OCI-LY3 (cell line): ENCODE measurements at regions not wholly inside any gene's neighbourhood (a gene's known extent, or its start where the extent isn't known, plus 50 kb on each side); places are given as distances from the start of the nearest gene placed in this dataset.

Experiments
- H2AFZ ChIP-seq: fragments of 200-600, 300-600 bp; shearing (Covaris generic); 2 replicates; pipeline ENCODE4 v1.6.0; 2014; ENCODE audit warnings: antibody characterized with exemption, low read depth, low read length
- H3K27ac ChIP-seq: fragments of 200-600, 300-600 bp; sonication (generic); 2 replicates; pipeline ENCODE4 v1.5.1; 2014; ENCODE audit warnings: mild to moderate bottlenecking, low read length, moderate library complexity, mixed read lengths
- H3K27me3 ChIP-seq: fragments of 200-600, 300-600 bp; sonication (generic); 2 replicates; pipeline ENCODE4 v1.6.1; 2014; ENCODE audit warnings: low read depth, low read length, mixed read lengths
- H3K36me3 ChIP-seq: fragments of 200-600, 300-600 bp; sonication (generic); replicated peaks from 2 replicates; pipeline ENCODE3; 2014; ENCODE audit warnings: low read depth, low read length, mixed read lengths
- H3K4me1 ChIP-seq: fragments of 300-600, 200-600 bp; sonication (generic); 2 replicates; pipeline ENCODE4 v1.6.1; 2014; ENCODE audit warnings: low read length, mixed read lengths
- H3K4me2 ChIP-seq: fragments of 200-600, 300-600 bp; sonication (generic); 2 replicates; pipeline ENCODE4 v1.6.1; 2014; ENCODE audit warnings: low read length, mixed read lengths
- H3K4me3 ChIP-seq: fragments of 300-600, 200-600 bp; sonication (generic); 2 replicates; pipeline ENCODE4 v1.5.1; 2014; ENCODE audit warnings: antibody characterized with exemption, mild to moderate bottlenecking, low read length, moderate library complexity
- H3K79me2 ChIP-seq: fragments of 300-600, 200-600 bp; shearing (Covaris generic); 2 replicates; pipeline ENCODE4 v1.6.1; 2014; ENCODE audit warnings: mild to moderate bottlenecking, low read length, mixed read lengths
- H3K9ac ChIP-seq: fragments of 300-600, 200-600 bp; shearing (Covaris generic); 2 replicates; pipeline ENCODE4 v1.6.0; 2014; ENCODE audit warnings: mild to moderate bottlenecking, low read length, moderate library complexity
- H3K9me3 ChIP-seq: fragments of 200-600, 300-600 bp; shearing (Covaris generic); 2 replicates; pipeline ENCODE4 v1.6.1; 2014; ENCODE audit warnings: low read length, mixed read lengths; ENCODE audit not compliant: insufficient read depth
- H4K20me1 ChIP-seq: fragments of 200-600, 300-600 bp; sonication (generic); 2 replicates; pipeline ENCODE4 v1.6.1; 2016; ENCODE audit warnings: low read length, mixed read lengths; ENCODE audit not compliant: insufficient read depth
- CTCF ChIP-seq: fragments of 200-600, 300-600 bp; sonication (generic); IDR thresholded peaks from 2 replicates; pipeline ENCODE4 v1.5.1; 2014; ENCODE audit warnings: antibody characterized with exemption, low read length, low read depth
- EZH2phosphoT487 ChIP-seq: fragments of 200-600 bp; shearing (Covaris generic); IDR thresholded peaks from 2 replicates; pipeline ENCODE4 v1.6.1; 2018; ENCODE audit warnings: antibody characterized with exemption, mixed run types, low read depth

DNA sequence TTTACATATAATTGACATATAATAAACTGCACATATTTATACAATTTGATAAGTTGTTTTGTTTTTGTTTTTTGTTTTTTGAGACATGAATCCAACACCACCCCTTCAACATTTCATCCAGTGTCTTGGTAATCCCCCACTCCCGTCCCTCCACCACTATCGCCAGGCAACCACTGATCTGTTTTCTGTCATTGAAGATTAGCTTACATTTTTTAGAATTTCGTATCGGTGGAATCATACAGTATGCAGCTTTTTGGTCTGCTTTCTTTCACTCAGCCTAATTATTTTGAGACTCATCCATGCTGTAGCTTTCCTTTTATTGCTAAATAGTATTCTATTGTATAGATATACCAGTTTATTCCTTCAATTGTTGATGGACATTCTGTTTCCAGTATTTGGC lies 94.1 kb upstream of the FRY start:
- Histone ChIP-seq H3K79me2 (no peaks in the 10 kb centered on the region), H3K27me3 (no peaks in the 10 kb centered on the region), H3K36me3 (no peaks in the 10 kb centered on the region), H3K4me1 (no peaks in the 10 kb centered on the region; the same call in 1 of the 2 replicates), H3K9me3 (no peaks in the 10 kb centered on the region), H3K27ac (no peak overlapping the region), H2AFZ (no peak overlapping the region), H3K9ac (no peak overlapping the region), H3K4me3 (no peak overlapping the region), H3K4me2 (no peak overlapping the region), H4K20me1 (no peaks in the 10 kb centered on the region)
- TF ChIP-seq CTCF (no peak), EZH2phosphoT487 (no peak)

GRCh38 chr13:31940076-31940475 lies 91.5 kb upstream of the FRY start:
- Histone ChIP-seq H3K79me2 (no peaks in the 10 kb centered on the region), H3K36me3 (no peaks in the 10 kb centered on the region), H3K27ac (no peak overlapping the region), H2AFZ (no peak overlapping the region), H3K4me3 (no peak overlapping the region), H4K20me1 (no peaks in the 10 kb centered on the region), H3K4me2 (no peak overlapping the region), H3K27me3 (no peaks in the 10 kb centered on the region), H3K4me1 (no peaks in the 10 kb centered on the region; the same call in 1 of the 2 replicates), H3K9me3 (no peaks in the 10 kb centered on the region), H3K9ac (no peak overlapping the region)
- TF ChIP-seq EZH2phosphoT487 (no peak), CTCF (no peak)

- H2AFZ ChIP-seq: no peak overlapping the region
- H3K4me2 ChIP-seq: no peak overlapping the region
- no peaks in the 10 kb centered on the region for H3K27me3 ChIP-seq
- H3K79me2 ChIP-seq: no peaks in the 10 kb centered on the region
- no peaks in the 10 kb centered on the region for H3K9me3 ChIP-seq
- peaks cover 9% of the 10 kb centered on the region for H3K4me1 ChIP-seq
- H3K4me3 ChIP-seq: no peak overlapping the region
- H3K36me3 ChIP-seq: no peaks in the 10 kb centered on the region
- no peak overlapping the region for H3K9ac ChIP-seq
- H3K27ac ChIP-seq: no peak overlapping the region
- no peaks in the 10 kb centered on the region for H4K20me1 ChIP-seq
- no peak for TF ChIP-seq CTCF
- TF ChIP-seq EZH2phosphoT487: no peak
Measured at GRCh38 chr13:31943591-31943990, 88.0 kb upstream of the FRY start.

- no peaks in the 10 kb centered on the region for H3K36me3 ChIP-seq
- H3K4me3 ChIP-seq: no peak overlapping the region
- no peak overlapping the region for H3K4me2 ChIP-seq
- H2AFZ ChIP-seq: no peak overlapping the region
- TF ChIP-seq CTCF: no peak
- TF ChIP-seq EZH2phosphoT487: no peak
- no peak overlapping the region for H3K9ac ChIP-seq
- H3K4me1 ChIP-seq: peaks cover 19% of the 10 kb centered on the region
- H3K9me3 ChIP-seq: no peaks in the 10 kb centered on the region
- H4K20me1 ChIP-seq: no peaks in the 10 kb centered on the region
- no peaks in the 10 kb centered on the region for H3K79me2 ChIP-seq
- no peaks in the 10 kb centered on the region for H3K27me3 ChIP-seq
- no peak overlapping the region for H3K27ac ChIP-seq
Measured at GRCh38 chr13:31944262-31945160, 87.1 kb upstream of the FRY start.
